IPS DF 6.9 (cell line): ENCODE measurements at regions not wholly inside any gene's neighbourhood (a gene's known extent, or its start where the extent isn't known, plus 50 kb on each side); places are given as distances from the start of the nearest gene placed in this dataset.

Source experiments
- DNase-seq: peaks from one replicate; pipeline ENCODE4 v3.0.0-alpha.2; 2013; ENCODE audit warnings: low read depth, low spot score
- H3K27ac ChIP-seq: one replicate; pipeline ENCODE4 v1.5.1; 2013; ENCODE audit warnings: low read length, control low read depth
- H3K27me3 ChIP-seq: 2 replicates; pipeline ENCODE4 v1.6.1; 2013; ENCODE audit warnings: mild to moderate bottlenecking, low read length; ENCODE audit not compliant: control insufficient read depth, insufficient read depth
- H3K36me3 ChIP-seq: 2 replicates; pipeline ENCODE4 v1.6.1; 2013; ENCODE audit warnings: low read length; ENCODE audit not compliant: control insufficient read depth, insufficient read depth
- H3K4me1 ChIP-seq: 2 replicates; pipeline ENCODE4 v1.6.1; 2013; ENCODE audit warnings: low read length; ENCODE audit not compliant: control insufficient read depth, insufficient read depth
- H3K4me3 ChIP-seq: 2 replicates; pipeline ENCODE4 v1.5.1; 2013; ENCODE audit warnings: mild to moderate bottlenecking, low read length
- H3K9me3 ChIP-seq: 2 replicates; pipeline ENCODE4 v1.6.1; 2013; ENCODE audit warnings: low read length, inconsistent platforms; ENCODE audit not compliant: control insufficient read depth, insufficient read depth
- WGBS: extraction: QIAGEN DNeasy Blood & Tissue Kit; methylation state at CpG from one replicate; pipeline ENCODE4 v1.1.7; 2013; ENCODE audit warnings: mixed read lengths, missing lambda C conversion rate; ENCODE audit not compliant: insufficient read length, insufficient coverage; 5-methylcytosine and 5-hydroxymethylcytosine counted together

- Histone ChIP-seq H3K9me3 (no peaks in the 10 kb centered on the region), H3K27ac (no peak overlapping the region), H3K27me3 (no peaks in the 10 kb centered on the region), H3K4me3 (no peak overlapping the region), H3K4me1 (no peaks in the 10 kb centered on the region), H3K36me3 (no peaks in the 10 kb centered on the region)
- DNase-seq = no peak
Measured at GRCh38 chr12:78431931-78432330, 432.6 kb upstream of the SYT1 start.

- no peaks in the 10 kb centered on the region for H3K27me3 ChIP-seq
- no peaks in the 10 kb centered on the region for H3K4me1 ChIP-seq
- H3K9me3 ChIP-seq = no peaks in the 10 kb centered on the region
- no CpG with 5 or more reads among the region's 5 CpGs for WGBS
- no peak for DNase-seq
- H3K4me3 ChIP-seq = no peak overlapping the region
- no peak overlapping the region for H3K27ac ChIP-seq
- H3K36me3 ChIP-seq = no peaks in the 10 kb centered on the region
Measured at GRCh38 chr12:78439666-78440065, 424.9 kb upstream of the SYT1 start.

- H3K9me3 ChIP-seq = no peaks in the 10 kb centered on the region
- H3K4me1 ChIP-seq = no peaks in the 10 kb centered on the region
- H3K36me3 ChIP-seq = no peaks in the 10 kb centered on the region
- no peak for DNase-seq
- H3K27me3 ChIP-seq = no peaks in the 10 kb centered on the region
- no peak overlapping the region for H3K4me3 ChIP-seq
- no CpG with 5 or more reads among the region's 3 CpGs for WGBS
- H3K27ac ChIP-seq = no peak overlapping the region
Measured at GRCh38 chr12:78441737-78442453, 422.7 kb upstream of the SYT1 start.

- WGBS = no CpG with 5 or more reads among the region's 1 CpG
- Histone ChIP-seq H3K4me1 (no peaks in the 10 kb centered on the region), H3K27ac (no peak overlapping the region), H3K4me3 (no peak overlapping the region), H3K27me3 (no peaks in the 10 kb centered on the region), H3K36me3 (no peaks in the 10 kb centered on the region), H3K9me3 (no peaks in the 10 kb centered on the region)
- DNase-seq = no peak
Measured at GRCh38 chr12:78442454-78442801, 422.1 kb upstream of the SYT1 start.

GRCh38 chr12:78446555-78446954 lies 418.0 kb upstream of the SYT1 start:
- Histone ChIP-seq H3K27me3 (no peaks in the 10 kb centered on the region), H3K4me1 (no peaks in the 10 kb centered on the region), H3K27ac (no peak overlapping the region), H3K9me3 (no peaks in the 10 kb centered on the region), H3K36me3 (no peaks in the 10 kb centered on the region), H3K4me3 (no peak overlapping the region)
- no CpG with 5 or more reads among the region's 2 CpGs for WGBS
- DNase-seq = no peak

- no peaks in the 10 kb centered on the region for H3K9me3 ChIP-seq
- H3K27me3 ChIP-seq = no peaks in the 10 kb centered on the region
- no peak overlapping the region for H3K4me3 ChIP-seq
- no CpG with 5 or more reads among the region's 1 CpG for WGBS
- no peak for DNase-seq
- no peaks in the 10 kb centered on the region for H3K36me3 ChIP-seq
- H3K4me1 ChIP-seq = no peaks in the 10 kb centered on the region; the same call in 1 of the 2 replicates
- no peak overlapping the region for H3K27ac ChIP-seq
Measured at GRCh38 chr12:78447373-78447772, 417.2 kb upstream of the SYT1 start.

GRCh38 chr12:78448692-78449091 lies 415.9 kb upstream of the SYT1 start:
- no peak for DNase-seq
- Histone ChIP-seq H3K4me3 (no peak overlapping the region), H3K27ac (no peak overlapping the region), H3K4me1 (no peaks in the 10 kb centered on the region; the same call in 1 of the 2 replicates), H3K27me3 (no peaks in the 10 kb centered on the region), H3K9me3 (no peaks in the 10 kb centered on the region), H3K36me3 (no peaks in the 10 kb centered on the region)
- WGBS = no CpG with 5 or more reads among the region's 2 CpGs

GRCh38 chr12:78455991-78456390 lies 408.6 kb upstream of the SYT1 start:
- H3K27me3 ChIP-seq = no peaks in the 10 kb centered on the region
- DNase-seq = no peak
- H3K4me3 ChIP-seq = no peak overlapping the region
- no peaks in the 10 kb centered on the region; the same call in 1 of the 2 replicates for H3K4me1 ChIP-seq
- WGBS = no CpG with 5 or more reads among the region's 1 CpG
- H3K9me3 ChIP-seq = no peaks in the 10 kb centered on the region
- no peak overlapping the region for H3K27ac ChIP-seq
- no peaks in the 10 kb centered on the region for H3K36me3 ChIP-seq

GRCh38 chr12:78457938-78458337 lies 406.6 kb upstream of the SYT1 start:
- no peak overlapping the region for H3K27ac ChIP-seq
- no CpG with 5 or more reads among the region's 1 CpG for WGBS
- DNase-seq = no peak

GRCh38 chr12:78470354-78471195 lies 394.0 kb upstream of the SYT1 start:
- no peak overlapping the region for H3K27ac ChIP-seq
- H3K4me3 ChIP-seq = no peak overlapping the region
- WGBS = no CpG with 5 or more reads among the region's 3 CpGs
- no peaks in the 10 kb centered on the region for H3K9me3 ChIP-seq
- no peak for DNase-seq
- H3K27me3 ChIP-seq = no peaks in the 10 kb centered on the region
- no peaks in the 10 kb centered on the region for H3K36me3 ChIP-seq
- no peaks in the 10 kb centered on the region for H3K4me1 ChIP-seq

More at GRCh38 chr12:78457938-78458337, 406.6 kb upstream of the SYT1 start:
- Histone ChIP-seq H3K36me3 (no peaks in the 10 kb centered on the region), H3K4me1 (no peaks in the 10 kb centered on the region), H3K27me3 (no peaks in the 10 kb centered on the region), H3K9me3 (no peaks in the 10 kb centered on the region), H3K4me3 (no peak overlapping the region)
